GM12873 (cell line): ENCODE measurements at regions not wholly inside any gene's neighbourhood (a gene's known extent, or its start where the extent isn't known, plus 50 kb on each side); places are given as distances from the start of the nearest gene placed in this dataset.

Experiments
- TF ChIP-seq, protein P1 (sequence below): IDR thresholded peaks from 2 replicates; pipeline ENCODE4 v1.5.1; 2012; ENCODE audit warnings: low read depth, mild to moderate bottlenecking, moderate library complexity, low read length, control low read depth; ENCODE audit not compliant: insufficient read depth; ENCODE audit errors: missing control alignments

DNA sequence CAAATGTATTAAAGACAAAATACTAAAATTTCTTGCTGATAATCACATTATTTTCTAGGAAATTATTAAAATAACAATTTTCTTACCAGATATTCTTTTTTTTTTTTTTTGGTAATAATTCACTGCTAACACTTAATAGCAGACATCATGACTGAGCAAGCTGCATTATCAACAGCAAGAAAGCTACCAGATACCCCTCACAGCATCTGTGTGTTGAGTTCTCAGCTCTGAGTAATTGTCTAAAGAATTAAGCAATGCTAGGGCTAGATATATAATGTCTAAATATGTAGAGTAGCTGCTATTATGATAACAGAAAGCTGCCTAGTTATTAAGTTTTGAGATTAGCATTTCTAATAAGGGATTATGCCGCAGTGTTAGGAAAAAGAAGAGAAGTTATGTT, 754.3 kb upstream of the PKDCC start:
- TF ChIP-seq, protein P1, sequence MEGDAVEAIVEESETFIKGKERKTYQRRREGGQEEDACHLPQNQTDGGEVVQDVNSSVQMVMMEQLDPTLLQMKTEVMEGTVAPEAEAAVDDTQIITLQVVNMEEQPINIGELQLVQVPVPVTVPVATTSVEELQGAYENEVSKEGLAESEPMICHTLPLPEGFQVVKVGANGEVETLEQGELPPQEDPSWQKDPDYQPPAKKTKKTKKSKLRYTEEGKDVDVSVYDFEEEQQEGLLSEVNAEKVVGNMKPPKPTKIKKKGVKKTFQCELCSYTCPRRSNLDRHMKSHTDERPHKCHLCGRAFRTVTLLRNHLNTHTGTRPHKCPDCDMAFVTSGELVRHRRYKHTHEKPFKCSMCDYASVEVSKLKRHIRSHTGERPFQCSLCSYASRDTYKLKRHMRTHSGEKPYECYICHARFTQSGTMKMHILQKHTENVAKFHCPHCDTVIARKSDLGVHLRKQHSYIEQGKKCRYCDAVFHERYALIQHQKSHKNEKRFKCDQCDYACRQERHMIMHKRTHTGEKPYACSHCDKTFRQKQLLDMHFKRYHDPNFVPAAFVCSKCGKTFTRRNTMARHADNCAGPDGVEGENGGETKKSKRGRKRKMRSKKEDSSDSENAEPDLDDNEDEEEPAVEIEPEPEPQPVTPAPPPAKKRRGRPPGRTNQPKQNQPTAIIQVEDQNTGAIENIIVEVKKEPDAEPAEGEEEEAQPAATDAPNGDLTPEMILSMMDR: no peak

DNA sequence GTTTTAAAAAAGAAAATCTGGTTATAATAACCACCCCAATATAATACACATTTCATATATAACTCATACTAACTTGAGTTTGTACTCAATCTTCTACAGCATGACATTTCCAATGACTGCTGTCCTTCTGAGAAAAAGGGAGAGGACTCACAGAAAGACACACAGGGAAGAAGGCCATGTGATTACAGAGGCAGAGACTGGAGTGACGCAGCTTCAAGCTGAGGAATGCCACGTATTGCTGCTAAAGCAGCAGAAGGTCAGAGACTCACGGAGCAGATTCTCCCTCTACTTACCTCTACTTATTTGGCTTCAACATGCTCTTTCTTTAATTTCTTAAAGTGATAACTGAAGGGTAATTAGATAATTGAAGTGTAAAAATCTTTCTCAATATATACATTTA, 753.5 kb upstream of the PKDCC start:
- TF ChIP-seq, protein P1: no peak

DNA sequence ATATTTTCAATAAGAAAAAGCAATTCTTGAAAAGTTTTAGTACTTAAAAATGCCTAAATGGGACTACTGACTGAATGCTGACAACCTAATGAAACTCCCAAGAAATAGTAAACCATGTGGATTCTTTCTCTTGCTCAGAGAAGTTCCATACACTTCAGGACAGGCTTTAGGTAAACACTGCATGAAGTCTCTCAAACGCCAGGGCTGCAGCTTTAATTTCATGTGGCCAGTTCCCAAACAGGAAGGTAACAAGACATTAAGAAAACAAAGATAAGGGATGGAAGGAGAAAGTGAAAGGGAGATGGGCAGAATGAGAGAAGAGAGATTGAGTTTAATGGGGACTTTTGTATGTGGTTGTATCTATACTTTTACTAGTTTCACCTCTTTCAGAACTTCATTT, 734.7 kb upstream of the PKDCC start:
- TF ChIP-seq, protein P1: no peak

DNA sequence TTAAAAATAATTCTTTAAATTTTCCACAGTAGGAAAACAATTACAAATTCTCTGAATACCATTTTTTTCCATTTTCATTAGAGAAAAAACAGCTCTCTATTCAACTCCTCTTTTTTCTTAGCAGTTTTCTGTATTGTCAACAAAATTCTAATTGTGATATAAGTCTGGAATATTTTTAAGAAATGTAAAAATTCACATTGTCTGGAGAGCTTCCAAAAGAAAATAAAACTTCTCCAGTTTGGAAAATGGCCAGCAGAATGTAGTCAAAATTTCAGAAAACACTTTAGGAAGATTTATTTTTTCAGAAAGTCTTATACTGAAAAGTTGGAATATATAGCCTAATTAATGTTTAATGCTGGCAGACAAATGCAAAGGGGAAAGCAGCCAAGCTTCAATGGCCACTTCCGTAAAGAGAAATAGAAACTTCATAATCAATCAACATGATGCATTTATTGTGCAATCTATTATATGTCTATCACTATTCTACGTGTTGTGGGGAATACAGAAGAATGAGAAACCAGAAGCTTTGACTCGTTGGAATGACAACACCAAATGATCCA, 733.2 kb upstream of the PKDCC start:
- TF ChIP-seq, protein P1: no peak

DNA sequence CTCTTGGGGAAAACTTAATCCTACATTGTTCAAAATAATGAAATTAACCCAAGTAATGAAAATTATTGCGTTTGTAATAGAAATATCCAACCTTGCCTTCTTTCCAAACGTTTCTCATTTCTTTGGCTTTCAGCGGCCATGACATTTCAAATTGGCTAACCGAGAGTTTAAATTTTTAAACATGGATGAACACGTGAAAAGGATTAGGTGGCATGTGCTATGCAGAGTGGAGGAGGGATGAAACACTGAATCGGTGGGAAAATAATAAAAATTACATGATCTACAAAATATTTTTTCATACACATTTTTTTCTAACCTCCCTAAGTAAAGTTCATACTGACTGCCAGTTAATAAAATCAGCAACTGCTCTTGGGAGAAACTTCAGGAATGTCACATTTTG, 728.4 kb upstream of the PKDCC start:
- TF ChIP-seq, protein P1: no peak

DNA sequence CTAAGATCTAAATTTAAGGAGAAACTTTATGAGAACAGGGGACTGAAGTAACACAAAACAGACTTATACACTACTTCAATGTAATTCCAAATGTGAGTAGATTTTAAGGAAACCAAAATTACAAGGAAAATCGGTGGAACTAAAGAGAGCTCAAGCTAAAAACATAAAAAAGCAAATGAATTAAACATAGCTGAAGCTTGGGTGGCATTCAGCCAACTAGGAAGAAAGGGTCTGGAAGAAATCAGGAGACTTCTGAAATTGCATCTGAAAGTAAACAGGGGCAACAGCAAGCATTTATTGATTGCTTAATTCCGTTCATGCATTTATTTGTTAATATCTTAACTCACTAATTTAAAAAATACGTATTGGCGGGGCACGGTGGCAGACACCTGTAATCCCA, 727.3 kb upstream of the PKDCC start:
- TF ChIP-seq, protein P1: no peak

DNA sequence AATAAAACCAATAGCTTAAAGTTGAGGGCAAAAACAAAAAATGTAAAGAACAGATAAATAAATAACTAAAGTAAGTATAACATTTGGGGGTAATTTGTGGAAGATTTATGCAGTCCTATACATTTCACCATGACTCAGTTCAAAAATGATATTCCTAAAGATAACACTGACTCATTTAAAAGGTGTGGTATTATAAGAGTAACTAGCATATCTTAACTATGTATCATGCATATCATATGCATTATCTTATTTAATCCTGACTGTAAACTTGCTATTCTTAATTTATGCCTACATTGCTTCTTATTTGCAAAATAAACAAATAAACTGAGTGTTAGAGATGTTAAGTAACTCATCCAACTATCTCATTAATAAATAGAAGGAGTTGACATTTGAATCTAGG, 726.5 kb upstream of the PKDCC start:
- TF ChIP-seq, protein P1: no peak
